Breast epithelium (tissue), 3 donors: ENCODE measurements at regions not wholly inside any gene's neighbourhood (a gene's known extent, or its start where the extent isn't known, plus 50 kb on each side); places are given as distances from the start of the nearest gene placed in this dataset.

ENCODE experiments used
- CTCF ChIP-seq, 3 donors: fragments of 450-650 bp; IDR thresholded peaks; one replicate each; pipeline ENCODE4 v1.5.1; 2016 to 2017; ENCODE audit warnings: antibody characterized with exemption in 3 of 3, mild to moderate bottlenecking in 3 of 3, moderate library complexity in 3 of 3
- POLR2A ChIP-seq: fragments of 450-650 bp; IDR thresholded peaks from one replicate; pipeline ENCODE4 v1.6.1; 2016; ENCODE audit warnings: antibody characterized with exemption, mild to moderate bottlenecking, moderate library complexity
- POLR2AphosphoS5 ChIP-seq, 3 donors: sonication (generic); formaldehyde crosslinking; IDR thresholded peaks; one replicate each; pipeline ENCODE4 v1.6.1; 2017; ENCODE audit warnings: antibody characterized with exemption in 3 of 3

DNA sequence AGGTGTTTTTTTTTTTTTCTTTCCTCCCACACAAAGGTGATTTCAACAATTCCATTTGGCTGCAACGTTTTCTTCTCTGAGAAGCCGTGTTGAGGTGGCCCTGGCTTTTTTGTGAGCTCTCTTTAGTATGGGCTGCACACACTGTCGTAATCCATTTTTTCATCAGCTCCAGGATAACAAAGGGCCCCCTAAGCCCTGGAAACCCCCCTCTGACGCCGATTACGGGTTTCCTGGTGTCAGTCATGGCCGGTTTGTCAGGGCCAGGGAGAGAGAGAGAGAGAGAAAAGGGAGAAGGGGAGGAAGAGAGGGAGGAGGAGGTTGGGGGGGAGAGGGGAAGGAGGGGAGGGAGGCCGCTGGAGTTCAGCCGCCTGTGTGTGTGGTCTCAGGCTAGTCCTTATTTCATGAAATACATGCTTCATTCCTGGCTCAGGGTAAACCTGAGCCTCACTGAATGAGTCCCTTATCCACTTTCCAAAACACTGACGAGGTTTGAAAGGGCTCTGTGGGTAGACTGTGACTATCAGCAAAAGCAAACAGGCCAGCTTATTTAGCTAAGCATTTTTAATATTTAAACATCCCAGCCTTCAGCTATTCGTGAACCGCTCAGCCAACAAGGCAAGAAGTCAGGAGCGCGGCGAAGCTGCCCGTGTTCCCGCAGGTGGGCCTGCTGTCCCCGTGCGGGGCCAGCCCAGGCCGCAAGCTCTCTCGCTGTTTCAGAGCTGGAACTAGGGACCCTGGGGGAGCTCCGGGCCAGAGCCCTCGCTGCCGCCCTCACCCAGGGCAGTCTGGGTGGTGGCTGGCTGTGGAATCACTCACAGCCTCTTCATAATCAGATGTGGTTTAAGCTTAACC is 172.8 kb downstream of the ERCC6L2 start:
- TF ChIP-seq POLR2A (no peak), CTCF (IDR thresholded peaks at IDR 0.05) (no peak), POLR2AphosphoS5 (IDR thresholded peaks at IDR 0.05) (no peak)
